Activated T-helper 1 cell treated with Interleukin-2 at 50 U/mL for 16 hours (primary cell): ENCODE measurements at regions not wholly inside any gene's neighbourhood (a gene's known extent, or its start where the extent isn't known, plus 50 kb on each side); places are given as distances from the start of the nearest gene placed in this dataset.

ENCODE experiments used
- DNase-seq: peaks from one replicate; pipeline ENCODE4 v3.0.0-alpha.2; 2020; ENCODE audit warnings: low read depth

GRCh38 chr15:47652844-47653243, 64.5 kb upstream of the SEMA6D start:
- DNase-seq, result no peak

GRCh38 chr15:47661661-47662180, 55.6 kb upstream of the SEMA6D start:
- no peak for DNase-seq

- DNase-seq, result no peak
Measured at GRCh38 chr15:47663101-47663500, 54.2 kb upstream of the SEMA6D start.
